PC-3 (cell line): ENCODE measurements at regions not wholly inside any gene's neighbourhood (a gene's known extent, or its start where the extent isn't known, plus 50 kb on each side); places are given as distances from the start of the nearest gene placed in this dataset.

Experiments
- ATAC-seq: fragments of 200-7000 bp; cut with Tn5 transposase; 2 replicates; pipeline ENCODE4 v1.9.1; 2020; ENCODE audit warnings: mild to moderate bottlenecking, moderate library complexity
- BruUV-seq: library from RNA; stranded (reverse); fragments of 400-500 nt; replicated peaks from 2 replicates; lab custom pipeline; 2021; lab: Mats Ljungman, UMichigan
- CTCF ChIA-PET: fragments of 300-600 bp; sonication (Branson Sonifier 250); formaldehyde crosslinking; loops from one replicate; lab custom pipeline; 2022; ENCODE audit warnings: antibody characterized with exemption; lab: Charles Lee
- POLR2A ChIA-PET: fragments of 300-600 bp; sonication (Branson Sonifier 250); formaldehyde crosslinking; loops from one replicate; lab custom pipeline; 2022; ENCODE audit warnings: antibody characterized with exemption; ENCODE audit not compliant: unreplicated experiment; lab: Charles Lee
- DNase-seq: peaks from one replicate; pipeline ENCODE4 v3.0.0-alpha.2; 2015
- H2AFZ ChIP-seq: fragments of 300-600 bp; sonication (generic); 2 replicates; pipeline ENCODE4 v1.6.0; 2016; ENCODE audit warnings: antibody characterized with exemption, low read length
- H3F3A ChIP-seq: fragments of 300-600 bp; sonication (generic); one replicate; pipeline ENCODE4 v1.6.0; 2017; ENCODE audit warnings: antibody characterized with exemption, low read length, control low read depth, mild to moderate bottlenecking; ENCODE audit not compliant: unreplicated experiment
- H3K27ac ChIP-seq: fragments of 300-600 bp; sonication (generic); 2 replicates; pipeline ENCODE4 v1.5.1; 2016; ENCODE audit warnings: mild to moderate bottlenecking, low read length
- H3K27me3 ChIP-seq: fragments of 300-600 bp; sonication (generic); 2 replicates; pipeline ENCODE4 v1.6.1; 2016; ENCODE audit warnings: low read length, mixed read lengths
- H3K36me3 ChIP-seq: fragments of 300-600 bp; sonication (generic); 2 replicates; pipeline ENCODE4 v1.6.1; 2016; ENCODE audit warnings: low read depth, mixed run types, low read length, mixed read lengths
- H3K4me1 ChIP-seq: fragments of 300-600 bp; sonication (generic); 2 replicates; pipeline ENCODE4 v1.5.1; 2016; ENCODE audit warnings: low read length; ENCODE audit not compliant: insufficient read depth
- H3K4me2 ChIP-seq: fragments of 300-600 bp; sonication (generic); 2 replicates; pipeline ENCODE4 v1.6.0; 2016; ENCODE audit warnings: low read length
- H3K4me3 ChIP-seq: fragments of 300-600 bp; sonication (generic); 2 replicates; pipeline ENCODE4 v1.5.1; 2016; ENCODE audit warnings: mild to moderate bottlenecking, low read length, mixed read lengths
- H3K79me2 ChIP-seq: fragments of 300-600 bp; sonication (generic); 2 replicates; pipeline ENCODE4 v1.6.1; 2017; ENCODE audit warnings: low read length, mixed read lengths
- H3K9ac ChIP-seq: fragments of 300-600 bp; sonication (generic); 2 replicates; pipeline ENCODE4 v1.6.0; 2016; ENCODE audit warnings: mild to moderate bottlenecking, low read length
- H3K9me2 ChIP-seq: fragments of 300-600 bp; sonication (generic); replicated peaks from 2 replicates; pipeline ENCODE4 v1.6.1; 2016; ENCODE audit warnings: mixed run types, low read length, mixed read lengths
- H3K9me3 ChIP-seq: fragments of 300-600 bp; sonication (generic); 2 replicates; pipeline ENCODE4 v1.6.1; 2016; ENCODE audit warnings: low read length, mixed read lengths
- H4K20me1 ChIP-seq: fragments of 300-600 bp; sonication (generic); 2 replicates; pipeline ENCODE4 v1.6.1; 2016; ENCODE audit warnings: low read length, mixed read lengths
- CTCF ChIP-seq: fragments of 300-600 bp; sonication (generic); conservative IDR thresholded peaks from 2 replicates; pipeline ENCODE4 v1.5.1; 2017; ENCODE audit warnings: antibody characterized with exemption, low read depth, mild to moderate bottlenecking, low read length
- EZH2 ChIP-seq: fragments of 300-600 bp; sonication (generic); IDR thresholded peaks from one replicate; pipeline ENCODE4 v1.6.1; 2017; ENCODE audit warnings: antibody characterized with exemption, mild to moderate bottlenecking, low read length; ENCODE audit not compliant: unreplicated experiment
- EZH2phosphoT487 ChIP-seq: fragments of 300-600 bp; sonication (generic); IDR thresholded peaks from 2 replicates; pipeline ENCODE4 v1.6.1; 2018; ENCODE audit warnings: mild to moderate bottlenecking, antibody characterized with exemption, low read length, borderline replicate concordance
- intact Hi-C: fragments of 100-400 bp; cut with micrococcal nuclease; formaldehyde crosslinking; loops from 2 replicates; pipeline ENCODE4 v1.9.0; 2023

- Histone ChIP-seq H3K79me2 (no peaks in the 10 kb centered on the region), H3K4me3 (no peak overlapping the region), H3K4me1 (no peaks in the 10 kb centered on the region), H3K9ac (no peak overlapping the region), H3K9me3 (no peaks in the 10 kb centered on the region), H4K20me1 (no peaks in the 10 kb centered on the region), H3F3A (no peaks in the 10 kb centered on the region), H3K4me2 (no peak overlapping the region), H2AFZ (no peak overlapping the region), H3K9me2 (no peaks in the 10 kb centered on the region), H3K27ac (no peak overlapping the region), H3K36me3 (no peaks in the 10 kb centered on the region), H3K27me3 (peaks cover 5% of the 10 kb centered on the region; the same call in 1 of the 2 replicates)
- POLR2A ChIA-PET = interaction anchor here (0.7 kb wide), 1 partner anchor 25 kb away, joined by 4 read pairs; no protein-coding TSS in a partner anchor
- no peak for TF ChIP-seq EZH2
- TF ChIP-seq EZH2phosphoT487 = no peak
- no peak for TF ChIP-seq CTCF
- intact Hi-C loops = no loop called here
- CTCF ChIA-PET = no interaction called here
- ATAC-seq (no peak), DNase-seq (no peak)
- no TSS peak for BruUV-seq
Measured at GRCh38 chr2:38232454-38232853, 144.6 kb downstream of the ATL2 start.

- ATAC-seq = no peak
- no peaks in the 10 kb centered on the region for H3K9me2 ChIP-seq
- POLR2A ChIA-PET = interaction anchor here (0.5 kb wide), 1 partner anchor 409 kb away, joined by 4 read pairs; no protein-coding TSS in a partner anchor
- BruUV-seq = no TSS peak
- CTCF ChIA-PET = no interaction called here
- intact Hi-C loops = no loop called here
- H3K9me3 ChIP-seq = no peaks in the 10 kb centered on the region
- H3K4me2 ChIP-seq = no peak overlapping the region
- no peak overlapping the region for H3K4me3 ChIP-seq
- no peak overlapping the region for H3K9ac ChIP-seq
- no peaks in the 10 kb centered on the region for H3K36me3 ChIP-seq
- no peak for TF ChIP-seq EZH2
- TF ChIP-seq EZH2phosphoT487 = no peak
- TF ChIP-seq CTCF = no peak
- peaks cover 15% of the 10 kb centered on the region for H3K27me3 ChIP-seq
- no peaks in the 10 kb centered on the region for H3K4me1 ChIP-seq
- H3F3A ChIP-seq = no peaks in the 10 kb centered on the region
- H3K27ac ChIP-seq = no peak overlapping the region
- DNase-seq = no peak
- H4K20me1 ChIP-seq = no peaks in the 10 kb centered on the region
- no peaks in the 10 kb centered on the region for H3K79me2 ChIP-seq
- H2AFZ ChIP-seq = no peak overlapping the region
Measured at GRCh38 chr2:38230756-38231155, 146.3 kb downstream of the ATL2 start.

GRCh38 chr2:38228753-38229152 lies 148.3 kb downstream of the ATL2 start:
- Histone ChIP-seq H3K4me1 (no peaks in the 10 kb centered on the region), H3K27ac (no peak overlapping the region), H2AFZ (no peak overlapping the region), H3K4me2 (no peak overlapping the region), H3F3A (no peaks in the 10 kb centered on the region), H3K9ac (no peak overlapping the region), H4K20me1 (no peaks in the 10 kb centered on the region), H3K79me2 (no peaks in the 10 kb centered on the region), H3K27me3 (peaks cover 15% of the 10 kb centered on the region), H3K36me3 (no peaks in the 10 kb centered on the region), H3K9me3 (no peaks in the 10 kb centered on the region), H3K4me3 (no peak overlapping the region), H3K9me2 (no peaks in the 10 kb centered on the region)
- ChIA-PET POLR2A (no interaction called here), CTCF (no interaction called here)
- no TSS peak for BruUV-seq
- ATAC-seq (no peak), DNase-seq (no peak)
- intact Hi-C loops = no loop called here
- TF ChIP-seq EZH2 = no peak
- TF ChIP-seq CTCF = no peak
- TF ChIP-seq EZH2phosphoT487 = no peak
